HG03159 (cell line): ENCODE measurements at regions not wholly inside any gene's neighbourhood (a gene's known extent, or its start where the extent isn't known, plus 50 kb on each side); places are given as distances from the start of the nearest gene placed in this dataset.
"Not testable (repeated sequence)": the region's sequence is repeated elsewhere in the genome, so short reads cannot be mapped to it uniquely, and the experiment has no call there.

ENCODE experiments used
- ATAC-seq: cut with Tn5 transposase; IDR thresholded peaks from one replicate; pipeline ENCODE4 v1.9.1; 2021; ENCODE audit warnings: mild to moderate bottlenecking, moderate library complexity; ENCODE audit not compliant: unreplicated experiment

DNA sequence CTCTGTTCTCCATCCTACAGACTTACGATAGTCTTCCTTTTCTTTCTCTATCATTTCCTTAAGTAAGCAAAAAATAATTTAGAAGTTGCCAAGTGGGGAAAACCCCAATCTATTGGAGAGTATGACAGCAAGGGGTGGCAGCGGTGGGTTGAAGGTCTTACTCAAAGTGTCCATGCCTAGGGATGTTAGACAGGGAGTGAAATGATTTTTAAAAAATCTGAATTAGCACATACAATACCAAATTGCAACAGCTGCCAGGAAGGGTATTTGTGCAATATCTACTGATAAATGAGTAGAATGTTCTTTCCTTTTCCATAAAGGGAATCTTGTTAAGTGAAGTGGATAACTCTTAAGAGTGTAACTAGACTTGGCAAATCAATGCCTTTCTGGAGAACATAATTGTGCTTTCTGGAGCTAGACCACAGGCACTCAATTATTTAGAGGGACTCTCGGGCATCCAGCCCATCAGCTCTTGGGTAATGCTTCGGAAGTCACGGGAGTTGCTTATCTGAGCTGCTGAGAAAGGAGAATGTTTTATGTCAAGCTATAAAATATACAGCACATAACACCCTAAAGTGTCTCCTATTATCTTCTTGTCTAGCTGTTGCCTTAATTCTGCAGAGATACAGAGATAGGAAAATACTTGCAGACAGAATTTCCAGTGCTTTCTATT, 151.5 kb downstream of the KCNJ2 start:
- ATAC-seq: no peak

DNA sequence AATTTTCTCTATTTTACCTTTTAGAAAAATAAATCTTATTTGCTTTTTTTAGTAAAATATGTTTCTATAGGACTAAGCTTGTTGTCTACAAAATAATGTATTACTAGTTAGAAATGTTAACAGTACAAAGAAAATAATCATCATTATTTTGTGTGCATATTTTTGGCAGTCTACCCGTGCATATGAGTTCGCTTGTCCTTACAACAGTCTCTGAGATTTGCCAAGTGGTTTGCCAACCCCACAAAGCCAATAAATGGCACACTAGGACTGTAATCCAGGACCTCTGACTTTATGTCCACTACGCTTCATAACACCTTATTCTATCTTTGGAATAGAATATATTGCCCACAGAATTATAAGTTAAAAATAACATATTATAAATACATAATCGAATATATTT, 152.0 kb downstream of the KCNJ2 start:
- no peak for ATAC-seq

DNA sequence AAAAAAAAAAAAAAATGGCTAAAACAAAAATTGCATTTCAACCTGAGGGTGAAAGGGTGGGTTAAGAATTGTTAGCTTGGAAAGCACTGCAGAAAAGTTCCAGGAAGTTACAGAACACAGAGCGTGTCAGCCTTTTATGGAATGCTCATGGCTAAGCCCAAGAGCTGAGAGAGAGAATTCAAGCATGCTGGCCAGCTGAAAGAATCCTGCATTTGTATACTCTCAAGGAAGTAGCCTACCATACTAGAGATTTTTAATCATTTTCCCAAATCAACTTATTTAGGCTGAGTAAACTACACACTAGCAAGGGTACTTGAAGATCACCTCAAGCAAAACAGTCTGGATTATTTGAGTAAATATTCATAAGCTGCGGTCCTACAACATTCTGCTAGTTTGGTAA, 153.9 kb downstream of the KCNJ2 start:
- ATAC-seq: no peak

DNA sequence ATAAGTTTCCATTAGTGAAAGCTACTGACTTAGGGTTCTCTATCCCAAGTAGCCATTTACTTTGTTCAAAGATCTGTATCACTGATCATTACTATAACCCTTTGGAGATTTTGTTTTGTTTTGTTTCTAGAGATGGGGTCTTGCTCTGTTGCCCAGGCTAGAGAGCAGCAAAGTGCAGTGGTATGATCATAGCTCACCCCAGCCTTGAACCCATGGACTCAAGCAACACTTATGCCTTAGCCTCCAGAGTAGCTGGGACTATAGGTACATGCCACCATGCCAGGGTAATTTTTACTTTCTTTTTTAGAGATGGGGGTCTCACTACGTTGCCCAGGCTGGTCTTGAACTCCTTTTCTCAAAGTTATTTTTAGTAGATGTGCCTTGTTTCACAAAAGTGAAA, 154.7 kb downstream of the KCNJ2 start:
- no peak for ATAC-seq

DNA sequence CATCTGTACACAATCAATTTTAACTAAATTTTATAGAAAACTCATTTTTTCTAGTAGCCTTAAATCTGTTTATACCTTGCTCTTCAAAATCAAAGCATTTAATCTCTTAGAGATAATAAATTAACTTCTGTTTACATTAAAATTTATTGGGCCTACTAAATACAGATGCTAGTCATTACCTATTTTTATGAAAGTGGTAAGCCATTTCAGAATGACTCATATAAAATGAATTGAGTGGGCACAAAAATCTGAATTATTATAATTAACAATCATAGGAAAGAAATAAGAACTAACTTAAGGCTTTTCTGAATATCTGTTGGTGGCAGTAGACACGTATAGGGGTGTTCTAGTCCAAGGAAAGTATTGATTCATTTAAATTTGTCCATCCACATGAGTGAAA, 157.9 kb downstream of the KCNJ2 start:
- no peak for ATAC-seq

DNA sequence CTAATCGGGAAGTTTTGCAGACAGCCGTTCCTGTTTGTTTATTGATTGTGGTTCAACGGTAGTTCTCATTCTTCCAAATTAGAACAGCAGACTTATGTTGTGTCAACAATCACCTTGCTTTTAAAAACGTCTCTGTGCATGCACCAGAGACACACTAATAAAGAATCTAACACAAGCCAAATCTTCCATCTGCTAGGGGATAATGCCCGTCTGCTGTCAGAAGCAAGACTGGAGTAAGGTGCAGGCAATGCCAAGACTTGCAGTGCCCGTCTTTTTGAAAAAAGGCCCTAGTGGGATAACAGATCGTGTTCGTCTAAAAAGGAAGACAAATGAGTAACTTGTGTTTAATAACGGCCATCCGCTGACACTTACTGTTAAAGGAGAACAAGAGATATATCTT, 158.4 kb downstream of the KCNJ2 start:
- no peak for ATAC-seq

DNA sequence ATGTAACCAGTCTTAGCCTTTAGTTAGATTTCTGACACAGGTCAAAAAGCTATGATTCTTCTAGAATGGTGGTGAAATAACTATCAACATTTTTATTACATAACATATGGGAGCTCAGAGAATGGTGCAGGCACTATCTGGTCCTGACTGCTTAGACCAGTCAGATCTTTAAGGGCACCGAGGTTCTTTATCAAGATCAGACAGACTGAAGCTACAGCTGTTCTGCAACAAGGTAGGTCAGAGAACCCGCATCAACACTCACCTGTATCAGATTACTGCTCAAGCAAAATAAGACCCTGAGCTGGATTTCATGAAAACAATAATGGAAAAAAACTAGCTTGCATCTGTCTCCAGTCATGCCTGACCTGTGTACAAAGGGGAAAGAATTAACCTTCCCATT, 160.4 kb downstream of the KCNJ2 start:
- ATAC-seq: no peak

DNA sequence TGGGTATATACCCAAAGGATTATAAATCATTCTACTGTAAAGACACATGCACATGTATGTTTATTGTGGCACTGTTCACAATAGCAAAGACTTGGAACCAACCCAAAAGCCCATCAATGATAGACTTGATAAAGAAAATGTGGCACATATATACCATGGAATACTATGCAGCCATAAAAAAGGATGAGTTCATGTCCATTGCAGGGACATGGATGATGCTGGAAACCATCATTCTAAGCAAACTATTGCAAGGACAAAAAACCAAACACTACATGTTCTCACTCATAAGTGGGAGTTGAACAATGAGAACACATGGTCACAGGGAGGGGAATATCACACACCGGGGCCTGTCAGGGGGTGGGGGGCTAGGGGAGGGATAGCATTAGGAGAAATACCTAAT, 161.7 kb downstream of the KCNJ2 start:
- ATAC-seq: not testable (repeated sequence)

DNA sequence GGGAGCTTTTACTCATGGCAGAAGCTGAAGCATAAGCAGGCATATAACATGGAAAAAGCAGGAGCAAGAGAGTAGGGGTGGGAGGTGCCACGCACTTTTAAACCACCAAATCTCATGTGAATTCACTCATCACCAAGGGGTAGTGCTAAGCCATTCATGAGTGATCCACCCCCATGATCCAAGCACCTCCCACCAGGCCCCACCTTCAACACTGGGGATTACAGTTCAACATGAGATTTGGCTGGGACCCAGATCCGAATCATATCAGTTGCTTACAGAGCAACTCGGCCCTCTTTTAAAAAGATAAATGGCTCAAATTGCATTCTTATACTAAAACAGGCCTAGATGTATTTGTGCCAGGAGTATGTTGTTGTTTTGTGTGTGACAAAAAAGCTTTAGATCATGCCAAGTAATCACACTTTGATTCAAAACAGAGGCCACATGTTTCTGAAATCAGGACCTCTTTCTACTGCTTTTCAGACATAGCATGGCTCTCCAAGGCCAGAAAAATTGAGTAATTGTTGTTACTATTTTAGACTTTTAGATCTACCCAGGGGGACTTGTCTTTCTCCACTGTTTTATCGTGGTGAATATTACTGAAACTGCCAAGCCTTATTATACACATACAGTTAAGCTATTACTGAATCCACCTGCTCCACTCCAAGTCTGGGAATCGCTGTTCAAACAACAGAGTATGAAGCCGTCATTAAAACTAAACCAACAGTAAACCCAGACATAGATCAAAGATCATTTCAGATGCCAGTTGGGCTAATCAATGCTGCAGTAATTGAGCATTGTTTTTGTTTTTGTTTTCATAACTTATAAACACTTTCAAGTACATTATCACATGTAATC, 163.3 kb downstream of the KCNJ2 start:
- ATAC-seq: no peak

DNA sequence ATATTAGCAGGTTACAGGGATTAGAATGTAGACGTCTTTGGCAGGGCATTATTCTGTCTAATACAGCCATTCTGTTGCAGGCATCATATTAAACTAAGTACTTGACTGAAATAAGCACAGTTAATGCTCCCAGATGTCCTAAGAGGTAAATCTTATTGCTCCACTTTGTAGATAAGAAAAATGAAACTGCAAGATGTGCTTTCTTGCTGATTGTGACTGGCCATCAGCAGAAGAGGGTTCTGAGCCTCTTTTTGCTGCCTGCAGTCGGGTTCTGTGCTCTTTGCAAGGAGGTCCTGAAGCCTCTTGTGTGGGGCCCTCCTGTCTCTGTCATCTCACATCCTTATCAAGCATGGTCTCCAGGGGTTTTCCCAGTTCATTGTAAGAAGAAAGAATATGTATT, 167.1 kb downstream of the KCNJ2 start:
- ATAC-seq: no peak

DNA sequence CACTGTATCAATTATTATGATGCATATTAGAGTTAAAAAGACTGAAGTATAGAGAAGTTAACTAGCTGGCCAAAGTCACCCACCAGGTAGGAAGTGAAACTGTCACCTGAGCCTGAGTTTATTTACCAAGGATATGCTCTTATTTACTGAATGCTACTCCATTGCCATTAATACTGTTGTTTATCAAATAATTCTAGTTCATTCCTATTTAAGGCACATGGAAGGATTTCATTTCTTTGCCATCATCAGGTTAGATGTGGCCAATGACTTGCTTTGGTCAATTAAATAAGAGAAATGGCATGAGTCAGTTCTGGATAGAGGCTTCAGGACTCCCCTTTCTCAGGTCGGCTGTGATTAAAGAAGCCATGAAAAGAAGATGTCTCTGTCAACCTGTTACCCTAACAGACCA, 169.6 kb downstream of the KCNJ2 start:
- ATAC-seq: no peak

DNA sequence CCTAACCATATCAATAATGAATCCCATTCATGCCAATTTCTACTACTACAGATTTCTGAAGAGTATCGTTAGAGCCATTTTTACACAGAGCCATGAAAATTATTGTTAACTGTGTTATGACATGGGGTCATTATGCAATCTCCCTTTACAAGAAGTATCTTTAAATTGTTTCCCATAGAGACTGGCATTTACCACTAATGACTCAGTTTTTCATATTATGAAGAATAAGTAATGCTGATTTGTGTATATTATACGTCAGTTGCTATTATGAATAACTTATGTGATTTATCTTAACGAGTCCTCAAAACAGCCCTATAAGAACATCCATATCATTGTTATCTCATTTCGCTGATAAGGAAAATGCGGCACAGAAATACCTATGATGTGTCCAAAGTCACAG, 173.8 kb downstream of the KCNJ2 start:
- no peak for ATAC-seq

DNA sequence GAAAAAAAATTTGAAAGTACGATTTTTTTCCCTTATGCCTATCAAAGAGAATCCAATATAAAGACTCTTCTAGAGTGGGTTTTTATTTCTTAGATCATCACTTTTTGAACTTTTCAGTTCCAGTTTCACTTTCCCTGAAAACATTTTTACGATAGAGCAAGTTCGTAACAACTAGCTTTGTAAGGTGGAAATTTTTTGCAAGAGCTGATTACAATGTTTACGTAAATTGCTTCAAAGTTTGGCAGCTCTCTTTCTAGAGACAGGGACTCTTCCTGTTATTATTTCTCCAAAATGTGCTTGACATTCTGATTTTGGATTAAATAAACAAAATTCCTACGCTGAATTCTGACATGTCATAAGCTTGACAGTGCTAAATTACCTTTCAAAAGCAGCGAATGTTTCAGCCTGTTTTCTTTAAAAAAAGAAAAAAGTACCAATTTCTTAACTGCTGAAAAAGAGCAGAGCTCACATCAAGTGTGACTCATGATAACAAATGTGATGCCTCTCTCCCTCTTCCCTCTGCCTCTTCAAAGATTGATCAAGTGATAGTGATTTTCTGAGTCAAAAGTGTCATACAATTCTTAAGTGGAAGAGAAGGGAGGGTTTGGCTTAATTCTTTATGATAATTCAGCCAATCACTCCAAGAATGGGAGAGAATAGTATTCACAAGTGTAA, 175.2 kb downstream of the KCNJ2 start:
- no peak for ATAC-seq

DNA sequence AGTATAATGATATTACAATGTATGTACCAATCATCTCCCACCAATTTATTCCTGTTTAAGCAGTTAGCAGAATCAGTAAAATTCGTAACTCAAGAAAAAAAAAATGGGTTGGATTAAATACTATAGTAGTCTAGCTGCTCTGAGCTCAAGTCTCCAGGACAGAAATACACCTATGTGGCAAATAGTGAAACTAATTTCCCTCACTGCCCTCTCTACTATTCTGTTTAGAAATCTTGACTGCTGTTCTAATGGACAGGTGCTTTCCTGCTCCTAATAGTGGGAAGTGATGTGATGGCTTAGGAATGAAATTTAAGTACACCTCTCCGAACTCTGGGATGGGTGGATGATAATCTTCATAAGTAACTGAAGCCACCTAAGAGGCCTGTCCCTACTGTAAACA, 175.7 kb downstream of the KCNJ2 start:
- no peak for ATAC-seq

DNA sequence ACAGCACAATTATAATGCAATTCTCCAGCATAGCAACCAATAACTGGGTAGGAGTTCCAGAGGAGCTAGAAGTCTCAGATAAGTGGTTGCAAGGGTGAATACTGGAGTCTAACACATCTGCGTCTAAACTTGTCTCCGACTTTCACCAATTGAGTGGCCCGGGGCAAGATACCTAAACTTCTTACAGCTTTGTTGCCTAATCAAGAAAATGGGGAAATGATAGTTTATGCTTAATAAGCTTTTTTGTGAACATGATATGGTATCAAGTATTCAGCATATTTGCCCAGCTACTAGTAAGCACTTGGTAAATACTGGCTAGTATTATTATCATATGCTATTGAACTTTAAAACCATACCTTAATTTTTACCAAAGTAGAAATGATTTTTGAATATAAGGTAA, 183.5 kb downstream of the KCNJ2 start:
- ATAC-seq: no peak

DNA sequence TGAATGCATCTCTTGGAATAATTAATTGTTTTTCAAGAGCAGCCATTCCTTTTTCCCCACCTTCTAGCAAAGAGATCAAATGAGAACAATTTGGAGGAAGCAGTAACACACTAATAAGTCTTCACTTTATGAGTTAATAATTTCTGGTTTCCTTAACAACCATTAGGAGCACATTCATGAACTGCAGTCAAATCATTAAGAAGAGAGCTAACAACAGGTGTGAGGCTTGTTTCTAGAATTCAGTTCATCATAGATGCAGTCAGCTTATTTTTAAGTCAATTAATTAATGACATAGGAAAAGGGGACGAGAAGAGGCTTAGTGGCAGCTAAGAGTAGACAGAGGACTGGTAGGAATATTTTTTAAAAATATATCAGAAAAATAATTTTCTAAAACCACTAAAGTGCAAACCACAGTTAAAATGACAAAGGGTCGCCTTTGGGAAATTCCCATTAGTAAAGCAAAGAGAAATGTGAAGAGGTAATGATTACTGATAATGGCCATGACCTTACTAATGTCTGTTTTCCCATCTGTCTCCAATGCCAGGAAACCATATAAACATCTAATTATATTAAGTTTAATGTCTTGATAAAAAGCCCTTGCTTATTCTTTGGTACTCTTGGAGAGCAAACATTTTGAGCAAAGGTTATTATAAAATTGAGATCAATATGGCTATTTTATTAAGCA, 184.2 kb downstream of the KCNJ2 start:
- no peak for ATAC-seq

DNA sequence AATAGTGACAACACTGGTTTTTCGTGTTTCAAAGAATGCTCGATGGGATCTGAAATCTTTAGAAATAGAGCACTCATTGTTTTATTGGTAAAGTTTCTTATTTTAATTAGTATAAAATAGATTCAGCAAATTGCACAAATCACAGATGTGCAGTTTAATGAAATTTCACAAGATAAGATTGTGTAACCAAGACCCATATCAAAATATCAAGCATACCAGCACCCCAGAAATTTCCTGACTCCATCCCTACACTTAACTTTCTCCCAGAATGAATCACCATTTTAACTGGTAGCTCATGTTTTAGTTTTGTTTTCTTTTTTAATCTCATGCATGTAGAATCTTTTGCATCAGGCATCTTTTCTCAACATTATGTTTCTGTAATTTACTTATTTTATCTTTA, 185.9 kb downstream of the KCNJ2 start:
- no peak for ATAC-seq

DNA sequence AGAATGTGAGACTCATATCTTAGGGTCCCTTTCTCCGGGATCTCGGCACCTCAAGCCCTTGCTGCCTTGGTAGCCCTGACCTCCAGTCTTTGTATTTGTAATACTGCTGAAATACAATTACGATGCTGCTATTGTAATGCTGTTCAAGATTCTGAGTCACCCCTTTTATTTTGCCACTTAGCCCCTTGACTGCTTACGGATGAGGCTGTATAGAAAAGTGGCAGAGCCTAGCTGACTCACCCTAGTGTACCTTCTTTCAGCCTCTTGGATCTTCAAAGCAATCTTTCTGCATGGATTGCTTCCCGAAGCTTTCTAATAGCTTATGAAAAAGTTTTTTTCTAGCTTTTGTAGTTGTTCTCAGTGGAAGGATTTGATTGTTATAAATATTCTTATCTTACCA, 187.9 kb downstream of the KCNJ2 start:
- no peak for ATAC-seq

DNA sequence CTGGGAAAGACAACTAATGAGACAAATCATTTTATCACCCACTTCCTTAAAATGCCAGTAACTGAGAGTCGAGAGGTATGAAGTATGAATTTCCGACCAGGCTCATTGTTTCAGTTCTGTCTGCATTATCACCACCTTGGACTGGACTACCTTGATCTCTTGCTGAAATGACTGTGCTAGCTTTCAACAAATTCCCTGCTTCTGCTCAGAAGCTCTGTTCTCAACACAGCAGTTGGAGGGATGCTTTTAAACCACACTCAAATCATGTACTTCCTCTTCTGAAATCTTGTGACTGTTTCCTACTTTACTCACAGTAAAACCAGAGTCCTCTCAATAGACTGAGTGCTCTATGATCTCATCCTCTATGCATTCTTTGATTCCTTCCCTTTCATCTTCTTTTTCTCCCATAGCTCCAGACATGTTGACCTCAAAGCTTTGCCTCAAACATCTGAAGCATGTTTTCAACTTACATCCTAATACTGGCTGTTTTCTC, 195.8 kb downstream of the KCNJ2 start:
- ATAC-seq: peak; percentile 76

DNA sequence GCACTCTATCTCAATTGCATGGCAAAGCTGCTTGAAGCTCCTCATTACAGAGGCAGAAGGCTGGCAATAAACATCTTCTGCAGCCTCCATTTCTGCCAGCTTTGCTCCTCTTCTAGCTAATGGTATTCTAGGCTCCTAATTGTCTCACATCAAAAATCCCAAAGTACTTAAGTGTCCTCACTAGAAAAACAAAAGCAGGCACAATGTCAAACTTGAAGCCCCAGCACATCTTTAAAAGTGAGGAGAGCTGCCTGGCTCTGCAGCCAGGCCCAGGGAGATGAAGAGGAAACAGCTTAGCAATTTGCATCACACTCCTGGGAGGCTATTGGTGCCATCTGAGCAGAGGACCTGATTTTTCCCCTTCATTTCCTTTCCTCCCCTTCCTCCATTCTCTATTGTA, 197.1 kb downstream of the KCNJ2 start:
- no peak for ATAC-seq

DNA sequence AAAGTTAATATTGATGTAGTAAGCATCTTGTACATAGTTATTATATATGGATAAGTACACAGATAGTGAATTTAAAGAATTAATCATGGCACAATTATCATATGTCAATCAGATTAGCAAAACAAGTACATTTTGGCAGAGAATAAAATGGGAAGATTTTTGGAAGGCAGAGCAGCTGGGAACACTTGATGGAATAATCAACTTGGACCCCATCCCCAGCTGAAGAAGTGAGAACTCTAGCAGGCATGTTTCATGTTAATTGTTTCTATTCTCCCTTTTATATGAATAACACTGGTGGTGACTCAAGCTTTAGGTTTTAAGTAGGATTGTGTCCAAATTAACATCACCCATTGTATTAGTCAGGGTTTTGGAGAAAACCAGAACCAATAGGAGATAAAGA, 198.7 kb downstream of the KCNJ2 start:
- no peak for ATAC-seq
